ENCODE measurements at regions not wholly inside any gene's neighbourhood (a gene's known extent, or its start where the extent isn't known, plus 50 kb on each side); places are given as distances from the start of the nearest gene placed in this dataset.
"Not testable (repeated sequence)": the region's sequence is repeated elsewhere in the genome, so short reads cannot be mapped to it uniquely, and the experiment has no call there.

DNA sequence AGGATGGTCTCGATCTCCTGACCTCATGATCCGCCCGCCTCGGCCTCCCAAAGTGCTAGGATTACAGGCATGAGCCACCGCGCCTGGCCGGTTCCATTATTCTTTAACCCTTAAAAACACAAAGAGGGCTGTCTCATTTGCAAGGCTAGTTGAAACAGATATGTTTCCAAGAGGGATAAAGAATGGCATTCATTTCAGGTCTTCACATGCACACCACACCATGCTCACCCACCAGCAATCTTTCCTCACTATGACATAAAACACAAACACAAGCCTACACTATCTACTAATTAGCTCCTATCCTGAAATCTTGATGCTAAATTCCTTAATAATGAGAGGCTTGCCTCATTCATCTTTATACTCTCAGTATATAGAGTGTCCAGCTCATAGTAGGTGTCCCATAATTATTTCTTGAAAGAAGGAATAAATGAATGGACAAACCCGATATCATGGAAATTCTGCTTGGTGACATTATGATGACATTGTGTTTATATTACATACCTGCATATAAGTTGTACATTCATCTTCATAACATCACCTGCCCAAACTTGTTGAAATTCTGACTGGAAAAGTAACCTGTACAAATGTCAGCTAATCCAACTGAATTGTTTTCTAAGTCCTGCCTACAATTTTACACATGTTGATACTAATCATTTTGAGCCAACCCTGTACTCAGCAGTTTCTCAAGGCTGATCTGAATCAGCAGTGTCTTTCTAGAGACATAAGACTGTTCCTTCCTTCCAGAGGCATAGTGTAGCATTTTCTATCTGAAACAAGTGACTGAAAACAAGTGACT is 408.5 kb downstream of the KLHL13 start:
- intact Hi-C loops (cut with DNase I), result no loop called here

DNA sequence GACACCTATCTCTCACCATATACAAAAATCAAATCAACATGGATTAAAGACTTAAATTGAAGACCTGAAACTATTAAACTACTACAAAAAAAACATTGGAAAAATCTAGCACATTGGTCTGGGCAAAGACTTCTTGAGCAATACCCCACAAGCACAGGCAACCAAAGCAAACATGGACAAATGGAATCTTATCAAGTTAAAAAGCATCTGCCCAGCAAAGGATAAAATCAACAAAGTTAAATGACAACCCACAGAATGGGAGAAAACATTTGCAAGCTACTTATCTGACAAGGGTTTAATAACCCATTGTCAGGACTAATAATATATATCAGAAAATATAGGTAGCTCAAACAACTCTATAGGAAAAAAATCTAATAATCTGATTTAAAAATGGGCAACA is 415.6 kb downstream of the KLHL13 start:
- intact Hi-C loops (cut with DNase I), result no loop called here

More for the DNA sequence above, 408.5 kb downstream of the KLHL13 start:
- no peak for DNase-seq (ENCODE audit: low spot score)

DNA sequence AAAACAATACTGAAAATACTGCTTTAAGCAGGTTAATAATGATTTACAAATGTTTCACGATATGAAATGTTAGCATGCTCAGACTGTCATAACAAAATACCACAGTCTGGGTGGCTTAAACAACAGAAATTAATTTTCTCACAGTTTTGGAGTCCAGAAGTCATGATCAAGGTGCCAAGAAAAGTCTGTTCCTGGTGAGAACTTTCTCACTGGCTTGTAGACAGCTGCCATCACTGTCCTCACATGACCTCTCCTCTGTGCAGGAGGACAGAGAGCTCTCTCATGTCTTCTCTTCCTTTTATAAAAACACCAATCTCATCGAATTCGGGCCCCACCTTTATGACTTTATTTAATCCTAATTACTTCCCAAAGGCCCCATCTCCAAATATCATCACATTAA is 426.7 kb downstream of the KLHL13 start:
- DNase-seq (ENCODE audit: low spot score), result no peak
- intact Hi-C loops (cut with DNase I), result no loop called here

More for the DNA sequence above, 415.6 kb downstream of the KLHL13 start:
- no peak for DNase-seq (ENCODE audit: low spot score)

DNA sequence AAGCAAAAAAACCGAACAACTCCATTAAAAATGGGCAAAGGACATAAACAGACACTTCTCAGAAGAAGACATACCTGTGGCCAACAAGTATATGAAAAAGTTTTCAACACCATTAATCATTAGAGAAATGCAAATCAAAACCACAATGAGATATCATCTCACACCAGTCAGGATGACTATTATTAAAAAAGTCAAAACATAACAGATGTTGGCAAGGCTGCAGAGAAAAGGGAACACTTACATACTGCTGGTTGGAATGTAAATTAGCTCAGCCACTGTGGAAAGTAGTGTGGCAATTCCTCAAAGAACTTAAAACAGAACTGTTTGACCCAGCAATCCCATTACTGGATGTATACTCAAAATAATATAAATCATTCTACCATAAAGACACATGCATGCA is 436.3 kb downstream of the KLHL13 start:
- no peak for DNase-seq (ENCODE audit: low spot score)
- intact Hi-C loops (cut with DNase I), result no loop called here

DNA sequence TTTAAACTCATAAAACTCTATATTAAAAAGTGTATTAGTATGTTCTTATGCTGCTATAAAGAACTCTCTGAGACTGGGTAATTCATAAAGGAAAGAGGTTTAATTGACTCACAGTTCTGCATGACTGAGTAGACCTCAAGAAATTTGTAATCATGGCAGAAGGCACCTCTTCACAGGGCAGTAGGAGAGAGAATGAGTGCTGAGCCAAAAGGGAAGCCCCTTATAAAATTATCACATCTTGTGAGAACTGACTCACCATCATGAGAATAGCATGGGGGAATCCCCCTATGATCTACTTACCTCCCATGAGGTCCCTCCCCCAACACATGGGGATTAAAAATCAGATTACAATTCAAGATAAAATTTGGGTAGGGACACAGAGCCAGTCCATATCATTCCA is 463.2 kb downstream of the KLHL13 start:
- intact Hi-C loops (cut with DNase I), result no loop called here
- no peak for DNase-seq (ENCODE audit: low spot score)

DNA sequence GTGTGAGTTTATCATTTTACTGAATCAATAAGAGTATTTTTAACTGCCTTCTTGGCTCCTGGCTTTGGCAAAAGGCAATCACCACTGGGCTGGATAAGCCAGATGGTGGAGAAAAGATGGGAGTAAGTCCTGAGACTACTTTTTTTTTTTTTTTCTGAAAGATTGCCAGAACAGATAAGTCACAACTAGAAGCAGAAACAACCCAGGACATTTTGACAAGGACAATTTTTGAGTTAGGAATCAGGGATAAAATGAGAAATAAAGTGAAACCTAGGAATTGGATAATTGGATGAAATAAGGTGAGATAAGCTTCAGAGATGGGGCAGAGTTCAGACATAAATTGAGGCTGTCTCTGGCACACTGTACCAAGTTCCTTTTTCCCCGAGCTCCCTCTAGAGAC is 471.0 kb downstream of the KLHL13 start:
- intact Hi-C loops (cut with DNase I), result no loop called here
- DNase-seq (ENCODE audit: low spot score), result no peak

DNA sequence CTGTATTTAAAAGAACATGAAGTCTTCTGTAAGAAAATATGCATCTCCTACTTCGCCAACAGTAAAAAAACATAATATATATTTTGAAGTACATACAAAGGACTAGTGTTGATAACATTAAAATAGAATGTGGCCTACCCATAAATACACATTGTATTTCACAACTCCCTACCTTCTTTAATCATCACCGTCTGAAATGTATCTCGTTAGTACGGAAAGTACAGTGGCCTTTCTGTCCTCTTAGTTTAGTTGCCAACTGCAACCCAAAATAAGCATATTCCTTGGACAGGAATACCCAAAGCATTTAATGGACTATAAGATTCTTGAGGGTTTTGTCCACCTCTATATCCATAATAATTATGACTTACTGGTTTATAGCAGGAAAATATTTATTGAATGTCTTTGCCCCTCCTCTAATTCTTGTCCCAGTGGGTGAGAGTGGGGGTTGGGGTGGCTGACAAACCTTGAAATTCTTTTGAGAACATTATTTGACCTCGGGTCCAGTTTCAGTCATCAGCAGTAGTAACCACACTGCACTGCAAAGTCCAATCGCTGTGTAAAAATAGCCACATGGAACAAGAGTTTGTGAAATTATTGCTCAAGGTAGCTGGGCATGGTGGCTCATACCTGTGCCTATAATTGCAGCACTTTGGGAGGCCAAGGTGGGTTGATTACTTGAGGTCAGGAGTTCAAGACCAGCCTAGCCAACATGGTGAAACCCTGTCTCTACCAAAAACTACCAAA is 474.5 kb downstream of the KLHL13 start:
- DNase-seq (ENCODE audit: low spot score), result no peak
- intact Hi-C loops (cut with DNase I), result no loop called here

DNA sequence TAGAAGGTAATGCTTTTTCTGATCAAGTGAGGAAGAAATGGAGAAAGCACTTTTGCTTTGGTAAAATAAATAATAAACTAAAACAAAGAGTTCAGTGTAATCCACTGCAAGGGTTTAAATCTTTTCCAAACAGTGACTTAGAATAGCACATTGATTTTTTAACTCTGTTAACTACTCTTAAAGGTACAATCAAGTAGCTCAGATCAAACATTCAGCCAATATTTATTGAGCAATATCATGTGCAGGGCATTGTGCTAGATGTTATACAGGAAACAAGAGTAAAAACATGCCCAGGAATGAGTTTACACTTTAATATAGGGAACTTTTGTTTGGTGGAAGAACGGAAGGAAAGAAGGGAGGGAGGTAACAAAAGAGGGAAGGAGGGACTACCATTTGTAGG is 479.8 kb downstream of the KLHL13 start:
- intact Hi-C loops (cut with DNase I), result no loop called here
- no peak for DNase-seq (ENCODE audit: low spot score)

DNA sequence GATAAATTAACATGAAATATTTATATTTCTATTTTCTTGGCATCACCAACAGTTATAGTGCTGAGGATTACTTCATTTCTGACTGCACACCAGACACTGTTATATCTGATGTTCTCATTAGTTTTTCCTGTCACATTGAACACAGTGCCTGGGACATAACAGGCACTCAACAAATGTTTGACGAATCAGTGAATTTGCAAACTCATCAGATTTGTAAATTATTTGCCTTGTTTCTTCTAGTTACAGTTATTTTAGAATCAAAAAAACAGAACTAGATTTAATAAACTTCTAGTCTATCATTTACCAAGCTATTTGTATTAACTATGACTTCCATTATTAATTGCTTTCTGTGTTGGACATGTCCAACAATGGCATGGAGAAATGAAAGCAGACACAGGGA is 483.3 kb downstream of the KLHL13 start:
- DNase-seq (ENCODE audit: low spot score), result no peak
- intact Hi-C loops (cut with DNase I), result no loop called here

DNA sequence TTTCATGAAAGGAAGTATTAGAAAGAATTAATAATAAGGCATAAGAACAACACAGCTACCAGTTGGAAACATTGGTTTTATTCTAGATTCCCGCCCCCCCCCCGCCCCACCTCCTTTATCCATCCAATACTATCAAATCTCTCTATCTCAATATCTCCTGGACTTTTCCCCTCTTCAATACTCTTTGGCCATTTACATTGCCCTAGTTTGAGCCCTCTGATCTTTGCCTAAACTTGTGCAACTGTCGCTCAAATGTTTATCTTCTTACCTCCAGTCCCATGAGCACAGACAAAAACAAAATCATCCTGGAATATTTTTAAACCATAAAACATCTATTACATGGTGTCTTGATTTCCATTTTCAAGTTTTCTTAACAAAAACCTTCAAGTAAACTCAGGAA is 488.2 kb downstream of the KLHL13 start:
- DNase-seq (ENCODE audit: low spot score), result no peak

DNA sequence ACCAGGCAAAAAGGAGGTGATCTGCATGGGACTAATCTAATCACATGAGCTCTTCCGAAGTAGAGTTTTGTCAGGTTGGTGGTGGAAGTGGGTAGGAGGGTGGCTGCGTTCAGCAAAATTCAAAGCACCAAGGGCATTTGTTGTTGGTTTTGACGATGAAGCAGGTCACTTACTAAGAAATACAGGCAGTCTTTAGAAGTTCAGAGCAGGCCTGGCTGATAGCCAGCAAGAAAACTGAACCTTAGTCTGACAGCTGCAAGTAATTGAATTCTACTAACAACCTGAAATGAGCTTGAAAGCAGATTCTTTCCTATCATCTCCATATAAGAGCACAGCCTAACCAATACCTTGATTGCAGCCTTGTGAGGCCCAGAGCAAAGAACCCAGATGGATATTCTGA is 505.8 kb downstream of the KLHL13 start:
- intact Hi-C loops (cut with DNase I), result no loop called here
- DNase-seq (ENCODE audit: low spot score), result no peak

More for the DNA sequence above, 488.2 kb downstream of the KLHL13 start:
- intact Hi-C loops (cut with DNase I), result no loop called here

DNA sequence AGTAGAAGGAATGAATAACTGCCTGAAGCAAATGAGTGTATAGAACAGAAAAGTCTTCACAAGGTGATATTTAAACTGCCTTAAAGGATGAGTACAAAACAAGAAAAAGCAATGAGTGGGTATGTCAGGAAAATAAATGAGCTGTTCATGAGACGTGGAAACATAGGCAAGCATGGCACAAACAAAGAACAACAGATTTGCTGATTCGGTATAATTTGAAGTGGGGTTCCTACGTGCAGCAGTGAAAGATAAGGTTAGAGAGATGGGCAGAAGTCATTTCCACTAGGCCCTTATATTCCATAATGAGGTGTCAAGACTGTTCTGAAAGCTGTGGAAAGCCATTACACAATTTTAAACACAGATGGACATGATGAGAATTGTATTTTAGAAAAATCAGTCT is 506.6 kb downstream of the KLHL13 start:
- DNase-seq (ENCODE audit: low spot score), result no peak
- intact Hi-C loops (cut with DNase I), result no loop called here

DNA sequence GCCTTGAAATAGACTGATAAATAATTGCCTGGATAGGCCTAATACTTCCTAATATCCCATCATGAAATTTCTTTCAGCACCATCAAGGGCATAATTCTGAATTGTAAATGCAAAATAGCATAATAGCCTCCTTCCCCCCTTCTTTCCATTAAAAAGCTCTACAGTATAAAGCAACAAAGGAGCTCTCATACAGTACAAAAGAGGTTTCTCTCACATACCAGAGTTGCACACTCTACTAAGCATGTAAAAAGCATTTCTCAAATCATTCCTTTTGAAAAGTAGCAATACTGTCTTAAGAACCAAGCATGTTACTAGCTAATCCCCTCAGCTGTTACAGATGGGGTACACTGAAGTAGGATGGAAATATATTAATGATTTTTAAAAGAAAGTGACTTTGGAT is 509.0 kb downstream of the KLHL13 start:
- intact Hi-C loops (cut with DNase I), result no loop called here
- no peak for DNase-seq (ENCODE audit: low spot score)

DNA sequence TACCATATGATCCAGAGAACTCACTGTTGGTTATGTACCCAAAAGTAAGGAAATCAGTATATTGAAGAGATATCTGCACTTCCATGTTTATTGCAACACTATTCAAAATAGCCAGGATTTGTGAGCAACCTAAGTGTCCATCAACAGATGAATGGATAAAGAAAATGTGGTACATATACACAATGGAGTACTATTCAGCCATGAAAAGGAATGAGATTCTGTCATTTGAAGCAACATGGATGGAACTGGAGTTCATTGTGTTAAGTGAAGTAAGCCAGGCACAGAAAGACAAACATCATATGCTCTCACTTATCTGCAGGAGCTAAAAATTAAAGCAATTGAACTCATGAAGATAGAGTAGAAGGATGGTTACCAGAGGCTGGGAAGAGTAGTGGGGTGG is 510.5 kb downstream of the KLHL13 start:
- intact Hi-C loops (cut with DNase I); DNase-seq (ENCODE audit: low spot score): not testable (repeated sequence)

DNA sequence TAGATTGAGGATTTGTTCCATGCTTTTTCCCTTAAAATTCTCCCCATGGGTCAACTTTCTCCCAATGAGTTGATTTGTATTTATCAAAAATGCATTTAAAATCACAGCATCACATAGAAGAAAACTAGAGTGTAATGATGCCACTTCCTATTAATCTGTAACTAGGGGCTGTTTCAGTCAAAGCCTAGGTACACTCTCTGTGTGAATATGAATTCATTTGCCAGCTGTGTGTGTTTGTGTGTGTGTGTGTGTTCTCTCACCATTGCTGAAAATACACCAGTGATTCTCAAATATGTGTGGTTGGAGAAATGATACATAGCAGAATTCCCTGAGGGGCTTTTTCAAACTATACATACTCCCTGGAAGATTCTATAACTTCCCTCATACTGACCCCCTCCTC is 546.5 kb downstream of the KLHL13 start:
- intact Hi-C loops (cut with DNase I), result no loop called here
- DNase-seq (ENCODE audit: low spot score), result no peak

DNA sequence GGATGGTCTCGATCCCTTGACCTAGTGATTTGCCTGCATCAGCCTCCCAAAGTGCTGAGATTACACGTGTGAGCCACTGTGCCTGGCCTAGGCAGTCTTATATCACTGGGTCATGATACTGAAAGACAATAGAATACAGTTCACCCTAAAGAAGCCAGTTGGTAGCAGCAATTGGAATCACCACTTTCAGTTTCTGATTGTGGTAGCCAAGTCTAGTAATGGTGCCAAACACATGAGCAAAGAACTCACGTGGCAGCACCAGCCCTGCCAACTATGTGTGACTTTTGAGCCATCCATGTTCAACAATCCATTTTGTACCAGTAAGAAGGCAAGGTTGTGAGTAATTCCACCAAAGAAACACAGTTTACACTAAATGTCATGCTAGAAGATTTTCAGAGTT is 548.4 kb downstream of the KLHL13 start:
- no peak for DNase-seq (ENCODE audit: low spot score)
- intact Hi-C loops (cut with DNase I), result no loop called here

DNA sequence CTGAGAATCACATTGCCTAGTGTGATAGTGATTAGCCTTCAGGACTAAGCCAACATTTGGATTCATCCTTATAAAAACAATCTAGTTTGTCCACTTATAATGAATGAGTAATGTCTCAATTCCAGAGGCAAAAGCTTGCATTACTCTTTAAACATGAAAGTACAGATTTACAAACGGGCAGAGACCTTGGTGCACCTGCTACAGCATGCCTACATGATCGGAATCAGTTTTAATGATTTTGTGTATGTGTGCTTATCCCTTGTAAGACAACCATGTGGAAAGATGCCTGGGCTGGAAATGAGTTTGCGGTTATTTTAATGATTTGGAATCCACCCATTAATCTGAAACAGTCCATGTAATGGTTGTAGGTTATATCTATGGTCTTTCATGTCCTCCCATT is 572.7 kb downstream of the KLHL13 start:
- intact Hi-C loops (cut with DNase I), result no loop called here
- no peak for DNase-seq (ENCODE audit: low spot score)

DNA sequence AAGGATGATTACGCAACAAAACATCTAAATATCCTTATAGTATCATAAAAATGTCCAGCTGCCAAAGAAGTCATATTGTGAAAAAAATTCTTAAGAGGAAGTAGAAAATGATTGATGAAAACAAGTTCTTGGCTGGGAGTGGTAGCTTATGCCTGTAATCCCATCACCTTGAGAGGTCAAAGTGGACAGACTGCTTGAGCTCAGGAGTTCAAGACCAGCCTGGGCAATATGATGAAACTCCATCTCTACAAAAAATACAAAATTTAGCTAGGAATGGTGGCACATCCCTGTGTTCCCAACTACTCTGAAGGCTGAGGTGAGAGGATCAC is 577.6 kb downstream of the KLHL13 start:
- DNase-seq (ENCODE audit: low spot score), result no peak

DNA sequence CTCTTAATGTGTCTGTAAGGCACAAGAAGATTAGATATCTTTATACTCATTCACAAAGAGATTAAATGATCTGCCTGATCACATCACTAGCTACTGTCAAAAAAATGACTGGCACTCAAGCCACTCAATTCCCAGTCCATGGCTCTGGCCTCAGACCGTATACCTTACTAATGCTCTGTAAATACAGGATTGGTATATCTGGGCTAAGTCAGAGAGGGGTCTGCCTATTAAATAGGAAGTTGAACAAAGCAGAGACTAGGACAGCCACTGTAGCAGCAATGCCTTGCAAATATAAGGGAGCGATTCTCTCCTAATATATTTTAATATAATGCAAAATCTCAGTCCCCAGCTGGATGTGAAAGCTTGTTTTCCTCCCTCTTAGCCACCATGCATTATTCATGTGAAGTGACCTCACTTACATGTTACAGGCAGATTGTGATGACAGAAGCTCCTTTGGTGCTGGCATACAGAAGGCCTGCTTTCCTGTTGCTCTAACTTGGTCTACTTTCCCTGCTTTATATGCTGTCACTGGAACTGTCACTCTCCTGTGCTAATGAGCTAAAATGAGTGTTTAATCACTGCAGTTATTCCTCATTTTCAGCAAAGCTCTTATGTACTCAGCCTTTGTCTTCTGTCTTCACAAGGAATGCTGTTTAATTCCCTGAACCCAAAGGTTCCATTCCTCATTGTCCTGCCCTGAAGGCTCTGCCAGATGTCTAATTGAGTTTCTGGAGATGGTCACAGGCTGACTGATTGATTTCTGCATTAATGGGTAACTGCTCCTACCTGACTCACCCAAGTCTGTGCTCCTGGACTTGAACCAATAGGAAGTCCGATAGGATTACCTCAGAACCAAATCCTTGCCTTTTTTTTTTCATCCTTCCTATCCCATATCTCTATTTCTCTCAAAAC is 578.2 kb downstream of the KLHL13 start:
- intact Hi-C loops (cut with DNase I), result no loop called here

More for the DNA sequence above, 577.6 kb downstream of the KLHL13 start:
- intact Hi-C loops (cut with DNase I), result no loop called here

DNA sequence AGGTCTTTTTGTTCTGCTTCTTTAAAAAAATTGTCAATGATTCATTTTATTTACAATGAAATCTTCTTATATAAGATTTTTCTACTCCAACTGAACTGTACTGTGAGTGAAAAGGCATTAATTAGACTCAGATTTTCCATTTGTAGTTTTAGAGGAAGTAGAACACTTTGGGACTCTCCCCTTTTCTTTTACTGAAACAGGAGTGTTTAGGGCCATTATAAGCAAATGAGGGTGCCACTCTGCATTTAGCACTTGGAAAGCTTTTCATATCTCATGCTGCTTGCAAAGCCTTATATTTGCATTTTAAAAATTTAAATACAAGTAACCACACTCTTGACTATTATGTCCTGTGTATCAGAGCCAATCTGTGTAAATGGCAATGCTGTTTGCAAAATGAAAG is 584.3 kb downstream of the KLHL13 start:
- intact Hi-C loops (cut with DNase I), result no loop called here
- no peak for DNase-seq (ENCODE audit: low spot score)

More for the DNA sequence above, 578.2 kb downstream of the KLHL13 start:
- no peak for DNase-seq (ENCODE audit: low spot score)

All from cardiac septum (tissue), 1 donor.